T-helper 22 cell (primary cell): ENCODE measurements at regions not wholly inside any gene's neighbourhood (a gene's known extent, or its start where the extent isn't known, plus 50 kb on each side); places are given as distances from the start of the nearest gene placed in this dataset.

Source experiments
- DNase-seq: peaks from one replicate; pipeline ENCODE4 v3.0.0-alpha.2; 2020; ENCODE audit warnings: low read depth

DNA sequence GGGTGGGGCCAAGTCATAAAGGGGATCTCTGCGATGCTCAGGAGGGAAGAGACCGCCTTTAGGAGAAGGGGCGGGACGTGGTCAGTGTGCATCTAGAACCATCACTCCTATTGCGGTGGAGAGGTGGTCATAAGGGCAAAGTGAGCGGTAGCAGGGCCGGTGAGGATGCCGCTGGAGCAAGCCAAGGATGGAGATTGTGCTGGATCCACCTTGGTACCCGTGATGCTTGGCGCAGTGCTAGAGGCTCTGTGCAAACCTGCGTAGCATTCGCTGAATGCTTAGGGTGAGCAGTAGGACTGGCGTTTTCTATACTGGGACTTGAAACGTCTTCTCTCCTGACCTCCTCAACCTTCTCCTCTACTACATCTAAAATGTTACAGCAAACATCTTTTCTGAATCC, 294.2 kb downstream of the FGF9 start:
- DNase-seq: no peak

GRCh38 chr13:21966014-21966413, 295.1 kb downstream of the FGF9 start:
- DNase-seq: no peak

DNA sequence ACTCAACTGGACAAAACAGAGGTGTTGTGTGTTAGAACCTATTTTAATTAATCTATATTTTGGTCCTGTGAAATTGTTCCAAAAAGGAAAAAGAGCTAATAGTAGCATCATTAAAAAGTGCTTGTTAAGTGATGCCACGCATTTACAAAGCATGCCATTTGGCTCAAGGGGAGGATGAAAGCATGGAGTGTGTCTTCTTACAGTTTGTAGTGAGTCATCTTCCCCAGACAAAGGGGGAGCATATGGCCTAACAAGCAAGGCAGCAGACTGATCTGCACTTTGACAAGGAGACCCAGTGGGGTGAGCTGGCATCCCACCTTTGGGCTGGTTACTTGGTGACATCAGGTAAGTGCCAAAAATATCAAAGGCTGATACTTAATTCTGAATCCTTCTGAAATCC, 297.0 kb downstream of the FGF9 start:
- DNase-seq: no peak

DNA sequence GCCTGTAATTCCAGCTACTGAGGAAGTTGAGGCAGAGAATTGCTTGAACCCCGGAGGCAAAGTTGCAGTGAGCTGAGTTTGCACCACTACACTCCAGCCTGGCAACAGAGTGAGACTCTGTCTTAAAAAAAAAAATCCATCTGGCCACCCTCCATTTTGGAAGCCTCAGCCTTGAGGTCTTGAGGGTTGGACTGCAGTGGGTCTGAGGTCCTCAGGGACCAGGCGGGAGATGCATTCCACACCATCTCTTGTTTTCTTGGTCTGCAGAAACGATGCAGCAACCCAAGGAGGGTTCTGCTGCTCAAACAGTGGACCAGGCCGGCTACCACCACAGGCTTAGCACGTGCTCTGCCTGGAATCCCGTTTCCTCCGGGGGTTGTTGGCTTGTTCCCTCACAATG, 299.3 kb downstream of the FGF9 start:
- DNase-seq: no peak

GRCh38 chr13:21970918-21971317, 300.0 kb downstream of the FGF9 start:
- no peak for DNase-seq

DNA sequence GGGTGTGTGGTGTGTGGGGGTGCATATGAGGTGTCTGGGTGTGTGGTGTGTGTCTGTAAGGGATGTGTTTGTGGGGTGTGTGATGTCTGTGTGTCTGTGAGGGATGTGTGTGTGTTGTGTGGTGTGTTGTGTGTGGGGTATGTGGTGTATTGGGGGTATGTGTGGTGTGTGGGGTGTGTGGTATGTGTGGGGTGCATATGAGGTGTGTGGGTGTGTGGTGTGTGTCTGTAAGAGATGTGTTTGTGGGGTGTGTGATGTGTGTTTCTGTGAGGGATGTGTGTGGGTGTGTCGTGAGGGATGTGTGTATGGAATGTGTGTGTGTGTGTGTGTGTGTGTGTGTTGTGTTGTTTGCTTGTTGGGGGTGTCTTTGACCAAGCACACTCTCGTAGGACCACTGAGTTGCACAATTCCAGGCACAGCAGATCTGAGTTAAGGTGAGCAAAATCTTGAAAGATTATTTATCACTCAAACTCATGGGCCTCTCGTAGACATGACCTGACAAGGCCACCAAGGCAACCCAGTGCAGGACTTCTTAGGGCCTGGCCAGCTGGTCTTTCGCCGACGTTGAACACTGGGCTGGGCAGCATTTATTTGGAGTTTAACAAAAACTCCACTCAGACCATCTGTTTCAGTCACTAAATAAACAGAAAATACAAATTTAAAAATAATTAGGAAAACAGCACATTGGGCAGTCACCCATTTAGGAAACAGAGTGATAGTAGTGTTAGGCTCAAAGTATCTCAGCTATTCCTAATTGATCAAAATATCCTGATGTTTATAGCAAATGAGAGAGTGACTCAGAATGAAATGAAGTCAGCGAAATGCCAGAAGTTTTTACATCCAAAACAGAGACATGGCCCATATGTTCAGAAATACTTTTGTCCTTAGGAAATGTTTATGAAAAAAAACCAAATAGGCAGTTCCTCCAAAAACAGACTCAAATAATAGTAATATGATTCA, 301.1 kb downstream of the FGF9 start:
- DNase-seq: no peak

DNA sequence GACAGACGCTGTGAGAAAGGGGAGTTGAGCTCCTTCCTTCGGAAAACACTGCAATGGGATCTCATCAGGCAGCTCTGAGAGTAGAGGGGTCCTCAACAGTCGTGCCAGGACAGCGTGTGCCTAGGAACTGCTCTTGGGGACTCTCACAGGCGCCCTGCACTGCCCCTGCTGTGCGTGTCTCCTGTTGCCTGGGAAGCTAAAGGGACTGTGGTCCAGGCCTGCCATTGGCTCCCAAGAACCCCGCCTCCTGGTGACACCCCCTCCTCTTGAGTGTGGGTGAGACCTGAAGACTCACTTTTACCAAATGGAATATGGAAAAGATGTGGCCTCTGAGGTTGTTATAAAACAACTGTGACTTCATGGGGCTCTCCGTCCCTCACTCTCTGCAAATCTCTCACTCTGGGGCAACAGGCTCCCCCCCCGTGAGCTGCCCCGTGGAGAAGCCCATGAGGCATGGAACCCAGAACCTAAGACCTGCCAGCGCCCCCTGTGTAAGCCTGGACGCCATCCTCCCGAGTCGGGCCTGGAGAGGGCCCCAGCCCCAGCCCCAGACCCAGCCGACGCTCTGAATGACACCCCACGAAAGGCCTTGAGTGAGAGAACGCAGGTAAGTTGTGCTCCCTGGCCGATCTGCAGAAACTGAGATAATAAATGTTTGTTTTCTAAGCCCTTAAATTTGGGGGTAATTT, 302.7 kb downstream of the FGF9 start:
- no peak for DNase-seq

DNA sequence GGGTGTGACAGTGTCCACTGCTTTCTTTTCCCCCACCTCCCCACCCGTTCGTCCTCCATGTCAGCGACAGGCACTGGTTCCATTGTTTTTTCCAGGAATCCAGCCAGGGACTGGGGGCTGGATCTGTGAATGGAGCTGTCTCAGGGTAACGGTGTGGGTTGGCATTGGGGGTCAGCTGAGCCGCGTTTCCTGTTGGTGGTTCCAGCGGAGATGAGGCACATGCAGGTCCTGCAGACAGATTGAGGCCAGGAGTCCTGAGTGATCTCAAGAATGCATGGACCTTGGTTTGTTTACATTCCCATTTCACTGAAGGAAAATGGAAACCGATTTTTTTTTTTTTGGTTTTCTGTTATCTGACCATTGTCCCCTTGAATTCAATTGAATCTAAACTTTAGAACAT, 303.9 kb downstream of the FGF9 start:
- no peak for DNase-seq

DNA sequence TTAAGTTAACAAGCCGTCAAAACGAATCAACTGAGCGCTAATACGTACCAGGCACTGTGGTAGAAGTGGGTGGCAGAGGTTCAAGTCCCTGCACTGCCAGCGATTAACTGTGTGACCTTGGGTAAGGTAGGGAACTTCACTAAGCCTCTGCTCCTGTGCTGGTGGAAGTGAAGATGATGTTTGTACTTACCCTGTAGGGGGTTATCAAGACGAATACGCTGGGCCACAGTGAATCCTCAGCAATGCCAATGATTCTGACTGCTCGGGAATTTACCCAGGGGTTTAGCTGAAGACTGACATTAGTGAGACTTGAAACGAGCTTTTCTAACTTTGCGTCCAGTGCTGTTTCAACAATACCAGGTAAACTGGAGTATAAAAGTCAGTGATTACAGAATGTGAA, 305.3 kb downstream of the FGF9 start:
- no peak for DNase-seq

GRCh38 chr13:21979161-21979806, 308.4 kb downstream of the FGF9 start:
- DNase-seq: no peak

DNA sequence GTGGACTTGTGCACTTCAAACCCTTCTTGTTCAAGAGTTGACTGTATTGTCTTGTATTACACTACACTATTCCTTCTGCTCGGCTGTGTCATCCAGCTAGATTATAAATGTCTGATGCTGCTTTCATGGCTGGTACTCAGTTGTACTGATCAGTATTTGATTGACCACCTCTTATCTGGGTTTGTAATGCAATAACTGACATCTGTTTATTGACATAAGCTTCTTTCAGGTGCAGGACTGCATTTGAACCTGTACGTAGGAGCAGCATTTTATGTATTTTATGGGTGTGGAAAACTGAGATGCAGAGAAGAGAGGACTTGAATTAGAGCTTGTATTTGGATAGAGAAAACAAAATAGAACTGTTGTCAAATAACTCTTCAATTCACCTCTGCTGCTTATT, 309.2 kb downstream of the FGF9 start:
- DNase-seq: no peak

- no peak for DNase-seq
These were observed 313.3 kb downstream of the FGF9 start for GRCh38 chr13:21984156-21984555.

DNA sequence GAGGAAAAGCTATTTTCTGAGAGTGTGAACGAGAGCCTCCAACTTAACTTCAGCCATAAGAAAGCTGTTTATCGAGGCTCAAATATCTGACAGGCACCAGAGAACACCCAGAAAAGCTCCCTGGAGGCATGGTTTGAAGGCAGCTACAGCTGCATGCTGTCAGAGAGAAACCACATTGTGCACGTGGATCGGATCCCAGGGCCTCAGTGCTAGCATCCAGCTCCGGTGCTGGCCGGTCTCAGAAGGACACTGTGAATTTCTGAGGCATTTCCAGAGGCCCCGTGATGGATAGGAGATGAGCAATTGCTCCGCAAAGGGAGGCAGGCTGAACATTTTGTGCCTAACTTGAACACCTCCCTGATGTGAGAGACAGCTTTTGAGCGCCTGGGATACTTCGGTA, 315.7 kb downstream of the FGF9 start:
- no peak for DNase-seq

GRCh38 chr13:21987793-21988192, 316.9 kb downstream of the FGF9 start:
- DNase-seq: no peak

GRCh38 chr13:21988624-21989023, 317.8 kb downstream of the FGF9 start:
- no peak for DNase-seq

GRCh38 chr13:21996049-21996448, 325.2 kb downstream of the FGF9 start:
- DNase-seq: no peak

GRCh38 chr13:21997726-21998125, 326.9 kb downstream of the FGF9 start:
- no peak for DNase-seq

DNA sequence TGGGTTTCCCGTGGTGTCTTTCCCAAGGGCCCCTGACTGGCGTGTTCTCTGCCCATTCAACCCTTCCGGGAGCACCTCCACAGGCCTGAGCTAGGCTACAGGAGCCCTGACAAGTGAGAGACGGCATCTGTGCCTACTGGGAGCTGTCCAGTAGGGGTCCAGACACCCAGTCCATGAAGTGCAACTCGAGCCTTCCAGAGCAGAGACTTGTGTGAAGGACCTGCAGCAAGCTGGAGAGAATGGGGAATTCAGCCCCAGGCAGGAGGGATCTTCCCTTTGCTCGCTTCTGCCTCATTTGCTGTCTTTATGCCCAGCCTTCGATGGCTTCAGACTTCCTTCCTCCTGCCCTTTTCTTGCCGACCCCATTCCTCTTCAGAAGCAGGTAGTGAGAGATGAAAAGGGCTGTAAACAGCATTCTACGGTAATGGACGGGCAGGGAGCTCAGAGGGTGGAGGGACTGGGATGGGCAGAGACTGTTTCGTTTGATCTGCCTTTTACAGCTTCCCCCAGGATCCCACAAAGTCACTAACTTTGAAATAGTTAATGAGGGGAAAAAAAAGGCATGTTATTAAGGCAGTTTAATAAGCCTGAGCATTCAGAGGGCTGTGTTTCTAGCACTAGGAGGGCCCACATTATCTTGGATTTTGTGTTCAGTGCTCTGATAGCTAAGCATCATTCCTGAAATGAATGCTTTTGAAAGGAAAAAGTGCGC, 327.6 kb downstream of the FGF9 start:
- no peak for DNase-seq

- DNase-seq: no peak
These were observed 328.8 kb downstream of the FGF9 start for GRCh38 chr13:21999666-22000065.

- DNase-seq: no peak
These were observed 329.3 kb downstream of the FGF9 start for GRCh38 chr13:22000191-22000590.

DNA sequence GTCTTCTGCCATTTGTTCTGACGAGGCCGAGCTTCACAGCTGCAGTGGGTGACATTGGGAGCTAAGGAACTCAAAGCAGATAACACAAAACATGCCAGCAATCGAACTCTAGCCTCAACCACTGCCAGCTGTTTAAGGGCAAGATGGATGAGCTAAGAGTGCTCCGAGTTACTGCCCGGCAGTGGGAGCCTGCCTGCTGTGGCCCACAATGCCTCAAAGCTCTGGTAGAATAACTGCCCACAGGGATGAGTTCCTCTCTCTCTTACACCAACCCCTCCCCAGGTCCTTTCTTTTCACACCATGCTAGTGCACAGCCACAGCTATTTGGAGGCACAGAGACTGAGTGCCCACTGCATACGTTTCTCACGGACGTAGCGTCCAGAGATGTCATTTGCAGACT, 330.5 kb downstream of the FGF9 start:
- no peak for DNase-seq

DNA sequence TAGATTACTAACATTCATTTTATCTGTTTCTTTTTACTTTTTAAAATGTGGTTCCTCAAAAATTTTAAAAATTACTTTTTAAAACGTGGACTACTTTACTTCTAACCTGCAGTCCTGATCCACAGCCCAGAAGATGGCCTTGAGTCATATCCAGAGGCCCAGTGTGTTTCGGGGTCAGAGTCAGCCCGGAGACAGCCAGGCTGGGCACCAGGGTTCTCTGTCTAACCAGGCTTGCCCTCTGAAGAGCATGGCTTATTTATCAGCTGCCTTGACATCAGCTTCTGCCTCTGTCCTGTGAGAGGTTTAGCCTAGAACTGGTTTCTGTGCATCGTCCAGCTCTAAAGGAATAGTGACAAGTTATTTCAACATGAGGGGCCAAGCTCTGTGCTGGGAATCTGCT, 332.0 kb downstream of the FGF9 start:
- no peak for DNase-seq
